ENCODE measurements at regions not wholly inside any gene's neighbourhood (a gene's known extent, or its start where the extent isn't known, plus 50 kb on each side); places are given as distances from the start of the nearest gene placed in this dataset.

GRCh38 chr10:121085367-121085766 lies 234.2 kb downstream of the WDR11 start:
- TF ChIP-seq CTCF (IDR thresholded peaks at IDR 0.05; ENCODE audit: low read depth, low read length) (no peak), MYC (IDR thresholded peaks at IDR 0.05; ENCODE audit: low read depth, low read length) (no peak), POLR2A (IDR thresholded peaks at IDR 0.05; ENCODE audit: extremely low read depth, insufficient read length) (no peak)
